KMS-11 (cell line): ENCODE measurements at regions not wholly inside any gene's neighbourhood (a gene's known extent, or its start where the extent isn't known, plus 50 kb on each side); places are given as distances from the start of the nearest gene placed in this dataset.

Experiments
- H2AFZ ChIP-seq: fragments of 200-600 bp; sonication (generic); 2 replicates; pipeline ENCODE4 v1.6.1; 2016; ENCODE audit warnings: antibody characterized with exemption, mixed run types, low read depth
- H3K27ac ChIP-seq: fragments of 200-600 bp; sonication (generic); 2 replicates; pipeline ENCODE4 v1.6.1; 2016; ENCODE audit warnings: mild to moderate bottlenecking, mixed run types
- H3K27me3 ChIP-seq: fragments of 200-600 bp; sonication (generic); 2 replicates; pipeline ENCODE4 v1.6.1; 2017; ENCODE audit warnings: mild to moderate bottlenecking, low read depth, mixed run types, moderate library complexity; ENCODE audit not compliant: insufficient read depth
- H3K36me3 ChIP-seq: fragments of 200-600 bp; sonication (generic); 2 replicates; pipeline ENCODE4 v1.6.1; 2017; ENCODE audit warnings: mild to moderate bottlenecking, mixed run types; ENCODE audit not compliant: insufficient read depth
- H3K4me1 ChIP-seq: fragments of 200-600 bp; sonication (generic); 2 replicates; pipeline ENCODE4 v1.6.1; 2016; ENCODE audit warnings: mild to moderate bottlenecking, low read depth, mixed run types; ENCODE audit not compliant: poor library complexity, severe bottlenecking
- H3K4me2 ChIP-seq: fragments of 200-600 bp; sonication (generic); 2 replicates; pipeline ENCODE4 v1.7.0; 2016; ENCODE audit warnings: mild to moderate bottlenecking, mixed run types
- H3K4me3 ChIP-seq: fragments of 200-600 bp; sonication (generic); IDR thresholded peaks from 2 replicates; pipeline ENCODE4 v1.6.1; 2017; ENCODE audit warnings: low read depth, low read length, mixed read lengths; ENCODE audit not compliant: insufficient read depth
- H3K79me2 ChIP-seq: fragments of 200-600 bp; sonication (generic); 2 replicates; pipeline ENCODE4 v1.6.1; 2016; ENCODE audit warnings: low read depth, mixed run types; ENCODE audit not compliant: insufficient read depth
- H3K9ac ChIP-seq: fragments of 200-600 bp; sonication (generic); 2 replicates; pipeline ENCODE4 v1.6.1; 2016; ENCODE audit warnings: mild to moderate bottlenecking, mixed run types
- H4K20me1 ChIP-seq: fragments of 200-600 bp; sonication (generic); 2 replicates; pipeline ENCODE4 v1.6.1; 2016; ENCODE audit warnings: mild to moderate bottlenecking, mixed run types; ENCODE audit not compliant: insufficient read depth
- CTCF ChIP-seq: fragments of 200-600 bp; sonication (generic); conservative IDR thresholded peaks from 2 replicates; pipeline ENCODE4 v1.6.1; 2017; ENCODE audit warnings: low read depth, mild to moderate bottlenecking, antibody characterized with exemption, low read length, moderate library complexity, mixed read lengths

GRCh38 chr1:187514110-187514509 is 685.4 kb downstream of the PLA2G4A start:
- H2AFZ ChIP-seq = no peak overlapping the region
- H3K79me2 ChIP-seq = no peaks in the 10 kb centered on the region

GRCh38 chr1:187516874-187517273 is 688.1 kb downstream of the PLA2G4A start:
- H2AFZ ChIP-seq = no peak overlapping the region
- no peaks in the 10 kb centered on the region for H3K79me2 ChIP-seq
- no peak overlapping the region for H3K9ac ChIP-seq
- H3K27ac ChIP-seq = no peak overlapping the region
- no peak overlapping the region for H3K4me3 ChIP-seq
- H3K4me2 ChIP-seq = no peak overlapping the region
- no peaks in the 10 kb centered on the region for H3K27me3 ChIP-seq
- no peaks in the 10 kb centered on the region for H4K20me1 ChIP-seq
- no peaks in the 10 kb centered on the region for H3K4me1 ChIP-seq
- no peak for TF ChIP-seq CTCF
- H3K36me3 ChIP-seq = no peaks in the 10 kb centered on the region

More at GRCh38 chr1:187514110-187514509, 685.4 kb downstream of the PLA2G4A start:
- Histone ChIP-seq H3K27ac (no peak overlapping the region), H3K4me1 (no peaks in the 10 kb centered on the region), H3K36me3 (no peaks in the 10 kb centered on the region), H3K27me3 (no peaks in the 10 kb centered on the region), H3K9ac (no peak overlapping the region), H3K4me2 (no peak overlapping the region), H3K4me3 (no peak overlapping the region), H4K20me1 (no peaks in the 10 kb centered on the region)
- no peak for TF ChIP-seq CTCF

- Histone ChIP-seq H3K36me3 (no peaks in the 10 kb centered on the region), H3K79me2 (no peaks in the 10 kb centered on the region), H4K20me1 (no peaks in the 10 kb centered on the region), H3K9ac (no peak overlapping the region), H3K27me3 (no peaks in the 10 kb centered on the region), H3K4me3 (no peak overlapping the region), H3K4me1 (no peaks in the 10 kb centered on the region), H3K4me2 (no peak overlapping the region), H3K27ac (no peak overlapping the region), H2AFZ (no peak overlapping the region)
- TF ChIP-seq CTCF = no peak
These were observed 688.8 kb downstream of the PLA2G4A start for GRCh38 chr1:187517546-187517945.

- Histone ChIP-seq H4K20me1 (no peaks in the 10 kb centered on the region), H3K27ac (no peak overlapping the region), H3K4me1 (no peaks in the 10 kb centered on the region), H3K36me3 (no peaks in the 10 kb centered on the region), H3K9ac (no peak overlapping the region), H3K27me3 (no peaks in the 10 kb centered on the region), H3K4me2 (no peak overlapping the region), H2AFZ (no peak overlapping the region), H3K79me2 (no peaks in the 10 kb centered on the region), H3K4me3 (no peak overlapping the region)
- no peak for TF ChIP-seq CTCF
These were observed 698.6 kb downstream of the PLA2G4A start for GRCh38 chr1:187527346-187527745.

GRCh38 chr1:187537936-187538335 is 709.2 kb downstream of the PLA2G4A start:
- Histone ChIP-seq H3K4me3 (no peak overlapping the region), H3K36me3 (no peaks in the 10 kb centered on the region), H3K4me2 (no peak overlapping the region), H3K27me3 (no peaks in the 10 kb centered on the region), H3K4me1 (no peaks in the 10 kb centered on the region), H3K27ac (no peak overlapping the region), H3K79me2 (no peaks in the 10 kb centered on the region), H4K20me1 (no peaks in the 10 kb centered on the region), H2AFZ (no peak overlapping the region), H3K9ac (no peak overlapping the region)
- TF ChIP-seq CTCF = no peak
